ENCODE measurements at regions not wholly inside any gene's neighbourhood (a gene's known extent, or its start where the extent isn't known, plus 50 kb on each side); places are given as distances from the start of the nearest gene placed in this dataset.
"Not testable (repeated sequence)": the region's sequence is repeated elsewhere in the genome, so short reads cannot be mapped to it uniquely, and the experiment has no call there.

DNA sequence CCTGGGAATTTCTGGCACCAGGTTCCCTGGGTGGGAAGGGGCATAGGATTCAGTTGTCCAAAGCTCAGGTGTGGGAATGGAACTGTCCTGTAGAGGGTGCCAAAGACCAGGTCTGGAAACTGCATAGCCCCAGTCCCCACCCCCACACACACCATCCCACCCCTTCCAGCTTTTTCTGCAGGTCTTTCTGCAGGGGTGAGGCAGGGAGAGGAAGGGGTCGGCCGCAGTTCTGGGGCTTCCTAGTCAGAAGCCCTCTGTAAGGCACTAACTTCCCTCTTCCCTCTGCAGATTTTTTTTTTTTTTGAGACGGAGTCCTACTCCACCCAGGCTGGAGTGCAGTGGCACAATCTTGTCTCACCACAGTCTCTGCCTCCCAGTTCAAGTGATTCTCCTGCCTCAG, 1949.7 kb downstream of the FOXD4L5 start:
- peak; percentile 22 for TF ChIP-seq CTCF (conservative IDR thresholded peaks at IDR 0.05)
- TF ChIP-seq ZFX (IDR thresholded peaks at IDR 0.05) = not testable (repeated sequence)

All from C4-2B (cell line).